Activated naive CD4-positive, alpha-beta T cell treated with Interleukin-2 at 50 U/mL for 16 hours (primary cell): ENCODE measurements at regions not wholly inside any gene's neighbourhood (a gene's known extent, or its start where the extent isn't known, plus 50 kb on each side); places are given as distances from the start of the nearest gene placed in this dataset.

ENCODE experiments used
- DNase-seq: peaks from one replicate; pipeline ENCODE4 v3.0.0-alpha.2; 2020

- DNase-seq = no peak
Measured at GRCh38 chr4:141409556-141409955, 188.9 kb downstream of the ZNF330 start.

- no peak for DNase-seq
Measured at GRCh38 chr4:141410839-141411238, 190.1 kb downstream of the ZNF330 start.

GRCh38 chr4:141411936-141412335 is 191.2 kb downstream of the ZNF330 start:
- DNase-seq = no peak

GRCh38 chr4:141413366-141413765 is 192.7 kb downstream of the ZNF330 start:
- DNase-seq = no peak

GRCh38 chr4:141415651-141416050 is 195.0 kb downstream of the ZNF330 start:
- DNase-seq = no peak

- no peak for DNase-seq
Measured at GRCh38 chr4:141416219-141416618, 195.5 kb downstream of the ZNF330 start.

GRCh38 chr4:141416677-141417363 is 196.1 kb downstream of the ZNF330 start:
- DNase-seq = no peak

GRCh38 chr4:141417387-141417786 is 196.7 kb downstream of the ZNF330 start:
- no peak for DNase-seq

GRCh38 chr4:141425124-141425523 is 204.4 kb downstream of the ZNF330 start:
- DNase-seq = no peak

- DNase-seq = no peak
Measured at GRCh38 chr4:141427726-141428296, 207.1 kb downstream of the ZNF330 start.

GRCh38 chr4:141429933-141430332 is 206.4 kb upstream of the IL15 start:
- no peak for DNase-seq

GRCh38 chr4:141430686-141431085 is 205.7 kb upstream of the IL15 start:
- no peak for DNase-seq

GRCh38 chr4:141432000-141432712 is 204.2 kb upstream of the IL15 start:
- no peak for DNase-seq

GRCh38 chr4:141435446-141436225 is 200.7 kb upstream of the IL15 start:
- DNase-seq = no peak

GRCh38 chr4:141439223-141439622 is 197.2 kb upstream of the IL15 start:
- no peak for DNase-seq

GRCh38 chr4:141447761-141448160 is 188.6 kb upstream of the IL15 start:
- no peak for DNase-seq

- no peak for DNase-seq
Measured at GRCh38 chr4:141448490-141448889, 187.9 kb upstream of the IL15 start.

GRCh38 chr4:141449927-141450326 is 186.5 kb upstream of the IL15 start:
- no peak for DNase-seq

GRCh38 chr4:141455651-141456050 is 180.7 kb upstream of the IL15 start:
- no peak for DNase-seq

GRCh38 chr4:141457653-141458052 is 178.7 kb upstream of the IL15 start:
- no peak for DNase-seq

- DNase-seq = no peak
Measured at GRCh38 chr4:141458501-141458900, 177.9 kb upstream of the IL15 start.

GRCh38 chr4:141459020-141459419 is 177.4 kb upstream of the IL15 start:
- no peak for DNase-seq

GRCh38 chr4:141462361-141462760 is 174.0 kb upstream of the IL15 start:
- DNase-seq = no peak

GRCh38 chr4:141463678-141464077 is 172.7 kb upstream of the IL15 start:
- no peak for DNase-seq
